GM12878 (cell line): ENCODE measurements at regions not wholly inside any gene's neighbourhood (a gene's known extent, or its start where the extent isn't known, plus 50 kb on each side); places are given as distances from the start of the nearest gene placed in this dataset.

ENCODE experiments used
- ATAC-seq: fragments of 200-7000 bp; cut with Tn5 transposase; 3 replicates; pipeline ENCODE4 v1.9.1; 2020; ENCODE audit warnings: mild to moderate bottlenecking, moderate library complexity
- BruUV-seq: library from RNA; stranded (reverse); fragments of 400-500 nt; replicated peaks from 2 replicates; lab custom pipeline; 2021; lab: Mats Ljungman, UMichigan
- CTCF ChIA-PET: fragments of 300-600 bp; sonication (Branson Sonifier 250); formaldehyde crosslinking; extraction: SDS; loops from one replicate; lab custom pipeline; 2021; ENCODE audit warnings: inconsistent platforms; lab: Yijun Ruan, JAX
- POLR2A ChIA-PET: fragments of 350-600 bp; formaldehyde crosslinking; extraction: SDS; loops from one replicate; lab custom pipeline; 2021; ENCODE audit warnings: inconsistent platforms; lab: Charles Lee
- RAD21 ChIA-PET: fragments of 300-600 bp; sonication (Branson Sonifier 250); formaldehyde crosslinking; loops from one replicate; lab custom pipeline; 2023; ENCODE audit warnings: antibody characterized with exemption; ENCODE audit not compliant: unreplicated experiment; lab: Charles Lee
- SMC1A ChIA-PET: fragments of 300-600 bp; sonication (Branson Sonifier 250); formaldehyde crosslinking; loops from one replicate; lab custom pipeline; 2023; ENCODE audit not compliant: unreplicated experiment, uncharacterized antibody; lab: Charles Lee
- DNase-seq: peaks from one replicate; pipeline ENCODE4 v3.0.0-alpha.2; 2011; ENCODE audit warnings: low read depth, low spot score
- FAIRE-seq: peaks from 3 replicates; lab custom pipeline; 2011; peaks lifted over from hg19 to GRCh38; lab: Jason Lieb, UNC
- H2AFZ ChIP-seq: 2 replicates; pipeline ENCODE4 v1.6.0; 2011; ENCODE audit warnings: low read depth, low read length, control low read depth; ENCODE audit not compliant: control insufficient read depth
- H3K27ac ChIP-seq: 2 replicates; pipeline ENCODE4 v1.5.1; 2011; ENCODE audit warnings: control low read depth; ENCODE audit not compliant: control insufficient read depth, insufficient read depth
- H3K27me3 ChIP-seq, 2 experiments: replicated peaks in 1 of 2; 2 replicates each; pipeline versions ENCODE4 v1.6.0 to v1.6.1; 2011; ENCODE audit warnings: low read length in 1 of 2; ENCODE audit not compliant: control insufficient read depth in 2 of 2, insufficient read depth in 2 of 2
- H3K36me3 ChIP-seq, 2 experiments: 2 replicates each; pipeline ENCODE4 v1.5.1; 2011; ENCODE audit warnings: low read length in 1 of 2; ENCODE audit not compliant: control insufficient read depth in 2 of 2, insufficient read depth in 2 of 2
- H3K4me1 ChIP-seq: 2 replicates; pipeline ENCODE4 v1.6.1; 2011; ENCODE audit warnings: mild to moderate bottlenecking, low read length, moderate library complexity, mixed read lengths; ENCODE audit not compliant: control insufficient read depth, insufficient read depth
- H3K4me2 ChIP-seq: 2 replicates; pipeline ENCODE4 v1.6.0; 2011; ENCODE audit warnings: control low read depth; ENCODE audit not compliant: control insufficient read depth, insufficient read depth
- H3K4me3 ChIP-seq: fragments of 200-600 bp; sonication (generic); 2 replicates; pipeline ENCODE4 v1.5.1; 2016
- H3K79me2 ChIP-seq: 2 replicates; pipeline ENCODE4 v1.6.0; 2011; ENCODE audit warnings: low read length; ENCODE audit not compliant: control insufficient read depth, insufficient read depth
- H3K9ac ChIP-seq: 2 replicates; pipeline ENCODE4 v1.8.0; 2011; ENCODE audit warnings: low read length, control low read depth, mixed read lengths; ENCODE audit not compliant: control insufficient read depth, insufficient read depth
- H3K9me3 ChIP-seq: replicated peaks from 3 replicates; pipeline ENCODE4 v1.5.1; 2011; ENCODE audit warnings: mild to moderate bottlenecking, low read length; ENCODE audit not compliant: control insufficient read depth, insufficient read depth
- H4K20me1 ChIP-seq: 2 replicates; pipeline ENCODE4 v1.6.0; 2011; ENCODE audit not compliant: control insufficient read depth, insufficient read depth
- BCL11A ChIP-seq: IDR thresholded peaks from 2 replicates; pipeline ENCODE4 v1.6.1; 2011; ENCODE audit warnings: low read depth, low read length
- CEBPB ChIP-seq, 2 experiments: fragments of 150-350 bp in 1 of 2; IDR thresholded peaks; 2 replicates each; pipeline ENCODE4 v1.6.1; 2012 to 2014; ENCODE audit warnings: low read depth in 2 of 2, low read length in 2 of 2, borderline replicate concordance in 1 of 2, inconsistent platforms in 1 of 2
- CREB1 ChIP-seq: IDR thresholded peaks from 2 replicates; pipeline ENCODE4 v1.6.1; 2012; ENCODE audit warnings: low read depth, mild to moderate bottlenecking, inconsistent platforms
- FOXM1 ChIP-seq: IDR thresholded peaks from 2 replicates; pipeline ENCODE4 v1.6.1; 2012; ENCODE audit warnings: low read depth, mild to moderate bottlenecking, inconsistent platforms, low read length, moderate library complexity
- HCFC1 ChIP-seq: fragments of 150-350 bp; IDR thresholded peaks from 2 replicates; pipeline ENCODE4 v1.6.1; 2014; ENCODE audit warnings: low read length
- HDAC6 ChIP-seq: fragments of 200-600 bp; sonication (generic); IDR thresholded peaks from one replicate; pipeline ENCODE4 v1.8.0; 2017; ENCODE audit warnings: antibody characterized with exemption; ENCODE audit not compliant: unreplicated experiment
- MYC ChIP-seq: IDR thresholded peaks from 2 replicates; pipeline ENCODE4 v1.6.1; 2011; ENCODE audit warnings: mild to moderate bottlenecking, low read length, moderate library complexity, inconsistent platforms; ENCODE audit not compliant: insufficient read depth, insufficient replicate concordance, insufficient read length, severe bottlenecking
- PML ChIP-seq: IDR thresholded peaks from 2 replicates; pipeline ENCODE4 v1.6.1; 2012; ENCODE audit warnings: low read length, inconsistent platforms
- PRDM15 ChIP-seq: fragments of 450-650 bp; formaldehyde crosslinking; IDR thresholded peaks from 2 replicates; pipeline ENCODE4 v1.4.0; 2020; ENCODE audit warnings: mild to moderate bottlenecking, moderate library complexity
- SMARCA5 ChIP-seq: fragments of 450-650 bp; IDR thresholded peaks from 2 replicates; pipeline ENCODE4 v1.6.1; 2017; ENCODE audit warnings: mild to moderate bottlenecking
- SREBF2 ChIP-seq: IDR thresholded peaks from 2 replicates; pipeline ENCODE4 v1.6.1; 2012; ENCODE audit warnings: mild to moderate bottlenecking, low read length
- SRF ChIP-seq, 2 experiments: IDR thresholded peaks; 2 replicates each; pipeline ENCODE4 v1.6.1; 2011; ENCODE audit warnings: low read depth in 2 of 2, low read length in 2 of 2, mild to moderate bottlenecking in 1 of 2, moderate library complexity in 1 of 2
- STAT3 ChIP-seq: IDR thresholded peaks from 2 replicates; pipeline ENCODE4 v1.6.1; 2011; ENCODE audit warnings: low read depth, low read length, improper control_type of control experiment
- ZBED1 ChIP-seq: IDR thresholded peaks from 2 replicates; pipeline ENCODE4 v1.6.1; 2016; ENCODE audit warnings: borderline replicate concordance
- WGBS: methylation state at CpG from one replicate; pipeline ENCODE4 v1.1.6; 2016; ENCODE audit warnings: low lambda C conversion rate; ENCODE audit not compliant: insufficient replicate concordance, insufficient coverage; ENCODE audit errors: missing lambda C conversion rate; 5-methylcytosine and 5-hydroxymethylcytosine counted together
- in situ Hi-C: fragments of 300-500 bp; cut with MboI; formaldehyde crosslinking; loops from 9 replicates; pipeline ENCODE4 v1.14.3; 2018; ENCODE audit warnings: mixed read lengths
- intact Hi-C: fragments of 100-400 bp; cut with micrococcal nuclease; formaldehyde crosslinking; loops from one replicate; pipeline ENCODE4 v1.14.2; 2022; ENCODE audit not compliant: unreplicated experiment

- intact Hi-C loops = no loop called here
- no peak overlapping the region for H2AFZ ChIP-seq
- no peaks in the 10 kb centered on the region for H3K79me2 ChIP-seq
- CTCF ChIA-PET = no interaction called here
- no TSS peak for BruUV-seq
- in situ Hi-C loops = no loop called here
- TF ChIP-seq SREBF2 (no peak), HCFC1 (no peak), STAT3 (no peak), SRF (IDR thresholded peaks at IDR 0.05; ENCODE audit: low read depth in 2 of 2, low read length in 2 of 2) (no peak), CEBPB (IDR thresholded peaks at IDR 0.05; ENCODE audit: borderline replicate concordance in 1 of 2, low read depth in 2 of 2, low read length in 2 of 2) (no peak), BCL11A (no peak), FOXM1 (no peak), MYC (no peak), ZBED1 (no peak), SMARCA5 (no peak)
- H4K20me1 ChIP-seq = no peaks in the 10 kb centered on the region
- no peak for DNase-seq
- 32% methylated on average over 8 of the region's 8 CpGs for WGBS
- no peaks in the 10 kb centered on the region for H3K4me1 ChIP-seq
- SMC1A ChIA-PET = no interaction called here
- no peak overlapping the region for H3K4me3 ChIP-seq
- H3K27ac ChIP-seq = no peak overlapping the region
- RAD21 ChIA-PET = no interaction called here
- H3K36me3 ChIP-seq = no peaks in the 10 kb centered on the region
- no peak overlapping the region for H3K4me2 ChIP-seq
- POLR2A ChIA-PET = no interaction called here
- H3K9ac ChIP-seq = no peak overlapping the region
- no peak for FAIRE-seq
- no peaks in the 10 kb centered on the region; the same call in 2 of the 3 replicates for H3K9me3 ChIP-seq
- ATAC-seq = no peak
- H3K27me3 ChIP-seq = no peaks in the 10 kb centered on the region; a peak in 1 of 4 replicates
Observed at GRCh38 chr11:70640408-70640807, 242.1 kb downstream of the CTTN start.

GRCh38 chr11:70641369-70641768 is 243.0 kb downstream of the CTTN start:
- Histone ChIP-seq H3K36me3 (no peaks in the 10 kb centered on the region), H3K4me2 (no peak overlapping the region), H3K4me1 (no peaks in the 10 kb centered on the region), H3K4me3 (no peak overlapping the region), H3K27me3 (no peaks in the 10 kb centered on the region; a peak in 1 of 4 replicates), H2AFZ (no peak overlapping the region), H3K79me2 (no peaks in the 10 kb centered on the region), H3K27ac (no peak overlapping the region), H3K9ac (no peak overlapping the region), H3K9me3 (no peaks in the 10 kb centered on the region; the same call in 2 of the 3 replicates), H4K20me1 (no peaks in the 10 kb centered on the region)
- no peak for DNase-seq
- POLR2A ChIA-PET = no interaction called here
- SMC1A ChIA-PET = no interaction called here
- FAIRE-seq = no peak
- RAD21 ChIA-PET = no interaction called here
- intact Hi-C loops = no loop called here
- in situ Hi-C loops = no loop called here
- no peak for ATAC-seq
- CTCF ChIA-PET = no interaction called here
- WGBS = 38% methylated on average over 12 of the region's 12 CpGs
- BruUV-seq = no TSS peak
- TF ChIP-seq HDAC6 (no peak), PRDM15 (no peak), PML (no peak), CREB1 (no peak)
